PC-9 (cell line): ENCODE measurements at regions not wholly inside any gene's neighbourhood (a gene's known extent, or its start where the extent isn't known, plus 50 kb on each side); places are given as distances from the start of the nearest gene placed in this dataset.

ENCODE experiments used
- EZH2 ChIP-seq: fragments of 200-600 bp; sonication (generic); IDR thresholded peaks from 2 replicates; pipeline ENCODE4 v1.8.0; 2017; ENCODE audit warnings: antibody characterized with exemption, low read depth
- TF ChIP-seq, protein P1 (sequence below): fragments of 200-600 bp; sonication (generic); conservative IDR thresholded peaks from 2 replicates; pipeline ENCODE4 v1.6.1; 2017; ENCODE audit warnings: mixed run types, antibody characterized with exemption, mild to moderate bottlenecking, moderate library complexity

DNA sequence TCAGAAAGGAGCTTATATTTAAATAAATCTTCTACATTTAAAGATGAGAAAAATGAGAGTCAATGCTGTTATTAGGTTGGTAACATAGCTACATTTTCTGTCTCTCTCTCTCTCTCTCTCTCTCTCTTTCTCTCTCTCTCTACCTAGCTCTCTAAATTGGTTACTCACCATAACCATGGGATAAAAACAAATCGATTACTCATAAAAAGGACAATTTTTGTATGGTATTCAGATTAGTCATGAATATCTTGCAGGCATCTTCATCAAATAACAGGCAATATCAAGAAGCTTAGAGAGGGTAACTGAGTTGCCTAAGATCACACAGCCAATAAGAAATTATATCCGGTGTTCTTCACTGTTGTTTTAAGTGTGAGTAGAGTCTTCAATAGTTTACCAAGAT lies 81.8 kb upstream of the ALCAM start:
- TF ChIP-seq, protein P1, sequence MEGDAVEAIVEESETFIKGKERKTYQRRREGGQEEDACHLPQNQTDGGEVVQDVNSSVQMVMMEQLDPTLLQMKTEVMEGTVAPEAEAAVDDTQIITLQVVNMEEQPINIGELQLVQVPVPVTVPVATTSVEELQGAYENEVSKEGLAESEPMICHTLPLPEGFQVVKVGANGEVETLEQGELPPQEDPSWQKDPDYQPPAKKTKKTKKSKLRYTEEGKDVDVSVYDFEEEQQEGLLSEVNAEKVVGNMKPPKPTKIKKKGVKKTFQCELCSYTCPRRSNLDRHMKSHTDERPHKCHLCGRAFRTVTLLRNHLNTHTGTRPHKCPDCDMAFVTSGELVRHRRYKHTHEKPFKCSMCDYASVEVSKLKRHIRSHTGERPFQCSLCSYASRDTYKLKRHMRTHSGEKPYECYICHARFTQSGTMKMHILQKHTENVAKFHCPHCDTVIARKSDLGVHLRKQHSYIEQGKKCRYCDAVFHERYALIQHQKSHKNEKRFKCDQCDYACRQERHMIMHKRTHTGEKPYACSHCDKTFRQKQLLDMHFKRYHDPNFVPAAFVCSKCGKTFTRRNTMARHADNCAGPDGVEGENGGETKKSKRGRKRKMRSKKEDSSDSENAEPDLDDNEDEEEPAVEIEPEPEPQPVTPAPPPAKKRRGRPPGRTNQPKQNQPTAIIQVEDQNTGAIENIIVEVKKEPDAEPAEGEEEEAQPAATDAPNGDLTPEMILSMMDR = no peak
- no peak for TF ChIP-seq EZH2
